CD4-positive, alpha-beta memory T cell (primary cell): ENCODE measurements at regions not wholly inside any gene's neighbourhood (a gene's known extent, or its start where the extent isn't known, plus 50 kb on each side); places are given as distances from the start of the nearest gene placed in this dataset.

Experiments
- CTCF ChIA-PET: fragments of 350-600 bp; sonication (Branson Sonifier 250); formaldehyde crosslinking; loops from one replicate; lab custom pipeline; 2021; ENCODE audit warnings: inconsistent platforms; ENCODE audit not compliant: partially characterized antibody; lab: Charles Lee
- POLR2A ChIA-PET: fragments of 350-600 bp; sonication (Branson Sonifier 250); formaldehyde crosslinking; loops from one replicate; lab custom pipeline; 2021; ENCODE audit not compliant: partially characterized antibody; lab: Charles Lee
- DNase-seq, 5 donors: peaks; one replicate each; pipeline versions ENCODE4 v3.0.0 to v3.0.0-alpha.2; 2020 to 2022; ENCODE audit warnings: mixed read lengths in 1 of 5
- H3K27ac ChIP-seq: one replicate; pipeline ENCODE4 v1.7.0; 2013; ENCODE audit warnings: low read depth, low read length
- H3K27me3 ChIP-seq: 2 replicates; pipeline ENCODE4 v1.7.0; 2013; ENCODE audit warnings: mild to moderate bottlenecking, low read length, moderate library complexity; ENCODE audit not compliant: insufficient read depth
- H3K36me3 ChIP-seq: 2 replicates; pipeline ENCODE4 v1.7.0; 2013; ENCODE audit warnings: mild to moderate bottlenecking, low read length, moderate library complexity; ENCODE audit not compliant: insufficient read depth
- H3K4me1 ChIP-seq: 2 replicates; pipeline ENCODE4 v1.7.0; 2013; ENCODE audit warnings: mild to moderate bottlenecking, low read length, moderate library complexity; ENCODE audit not compliant: insufficient read depth
- H3K4me3 ChIP-seq, 2 donors: one replicate each; pipeline ENCODE4 v1.7.0; 2013; ENCODE audit warnings: low read length in 2 of 2, mild to moderate bottlenecking in 1 of 2
- H3K9me3 ChIP-seq, 2 donors: one replicate each; pipeline ENCODE4 v1.7.0; 2013; ENCODE audit warnings: low read length in 2 of 2, control low read depth in 1 of 2; ENCODE audit not compliant: control insufficient read depth in 1 of 2
- H3K27ac Mint-ChIP-seq, 7 donors: one replicate each; pipeline ENCODE4 v1.8.0; 2020 to 2021; ENCODE audit warnings: mixed read lengths in 7 of 7, mild to moderate bottlenecking in 6 of 7, inconsistent platforms in 3 of 7, moderate library complexity in 3 of 7
- H3K27me3 Mint-ChIP-seq, 2 donors: one replicate each; pipeline ENCODE4 v1.8.0; 2020 to 2021; ENCODE audit warnings: mixed read lengths in 2 of 2
- H3K36me3 Mint-ChIP-seq, 2 donors: one replicate each; pipeline ENCODE4 v1.8.0; 2020 to 2021; ENCODE audit warnings: mixed read lengths in 2 of 2, inconsistent platforms in 1 of 2, mild to moderate bottlenecking in 1 of 2
- H3K4me1 Mint-ChIP-seq, 4 donors: one replicate each; pipeline ENCODE4 v1.8.0; 2020 to 2021; ENCODE audit warnings: mixed read lengths in 4 of 4, mild to moderate bottlenecking in 1 of 4
- H3K4me3 Mint-ChIP-seq, 8 donors: one replicate each; pipeline ENCODE4 v1.8.0; 2020 to 2021; ENCODE audit warnings: mixed read lengths in 8 of 8, mild to moderate bottlenecking in 7 of 8, moderate library complexity in 6 of 8, inconsistent platforms in 3 of 8
- H3K9me3 Mint-ChIP-seq, 8 donors: one replicate each; pipeline ENCODE4 v1.8.0; 2020 to 2021; ENCODE audit warnings: mixed read lengths in 8 of 8, mild to moderate bottlenecking in 5 of 8, inconsistent platforms in 3 of 8, moderate library complexity in 1 of 8
- intact Hi-C: fragments of 100-400 bp; cut with micrococcal nuclease; formaldehyde crosslinking; loops from one replicate; pipeline ENCODE4 v1.15.1; 2023

DNA sequence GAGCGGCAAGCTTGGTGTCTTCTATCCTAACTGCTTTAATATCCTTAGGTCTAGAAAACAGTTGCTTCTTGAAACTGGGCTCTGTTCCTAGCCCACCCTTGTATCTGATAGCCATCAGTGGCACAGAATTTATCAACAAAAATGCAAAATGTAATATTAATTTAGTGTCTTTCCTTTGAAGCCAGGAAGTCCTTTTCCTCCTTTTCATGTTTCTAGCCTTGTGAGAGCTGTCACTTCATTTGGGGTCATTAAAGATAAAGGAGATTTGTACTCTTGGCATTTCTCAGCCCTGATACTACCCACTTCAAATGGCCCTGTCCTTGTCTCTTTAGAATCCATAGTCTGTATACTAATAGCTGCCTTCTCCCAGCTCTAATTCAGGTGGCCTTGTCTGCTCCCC, 111.0 kb downstream of the GAS1 start:
- H3K36me3 Mint-ChIP-seq, result no peaks in the 10 kb centered on the region
- no peak for DNase-seq
- H3K27me3 Mint-ChIP-seq, result peaks cover 4 to 8% of the 10 kb centered on the region in 2 donors
- CTCF ChIA-PET, result no interaction called here
- Histone ChIP-seq H3K4me3 (no peak overlapping the region), H3K27me3 (no peaks in the 10 kb centered on the region), H3K9me3 (no peaks in the 10 kb centered on the region), H3K27ac (no peak overlapping the region), H3K4me1 (no peaks in the 10 kb centered on the region), H3K36me3 (no peaks in the 10 kb centered on the region)
- intact Hi-C loops, result no loop called here
- no peaks in the 10 kb centered on the region for H3K4me1 Mint-ChIP-seq
- H3K27ac Mint-ChIP-seq, result no peak overlapping the region
- H3K9me3 Mint-ChIP-seq, result no peaks in the 10 kb centered on the region
- no peak overlapping the region for H3K4me3 Mint-ChIP-seq
- POLR2A ChIA-PET, result no interaction called here

DNA sequence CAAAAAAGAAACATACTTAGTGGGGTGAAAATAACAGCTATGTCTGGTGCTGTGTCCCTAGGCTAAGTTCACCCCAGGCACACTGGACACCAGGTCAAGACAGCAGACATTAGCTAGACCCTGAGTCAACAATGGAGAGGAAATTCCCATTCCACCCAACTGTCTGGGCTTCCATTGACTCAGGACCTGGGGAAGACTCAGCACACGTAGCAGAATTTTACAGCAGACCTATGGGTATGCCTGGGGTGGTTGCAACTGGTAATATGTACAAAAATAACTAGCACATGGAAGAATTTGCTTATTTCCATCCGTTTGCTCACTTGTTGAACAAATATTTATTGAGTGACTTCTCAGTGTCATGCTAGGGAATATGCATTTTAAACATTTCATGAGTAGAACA, 117.0 kb downstream of the GAS1 start:
- Histone ChIP-seq H3K4me3 (no peak overlapping the region), H3K9me3 (no peaks in the 10 kb centered on the region), H3K36me3 (no peaks in the 10 kb centered on the region), H3K27me3 (no peaks in the 10 kb centered on the region), H3K27ac (no peak overlapping the region), H3K4me1 (no peaks in the 10 kb centered on the region)
- no peaks in the 10 kb centered on the region for H3K36me3 Mint-ChIP-seq
- peaks cover 0 to 5% (median under 1%) of the 10 kb centered on the region in 8 donors for H3K9me3 Mint-ChIP-seq
- no peaks in the 10 kb centered on the region for H3K4me1 Mint-ChIP-seq
- POLR2A ChIA-PET, result no interaction called here
- H3K27ac Mint-ChIP-seq, result no peak overlapping the region
- no peak overlapping the region for H3K4me3 Mint-ChIP-seq
- no peak for DNase-seq
- H3K27me3 Mint-ChIP-seq, result peaks cover 1 to 3% of the 10 kb centered on the region in 2 donors
- CTCF ChIA-PET, result no interaction called here
- intact Hi-C loops, result no loop called here

- H3K4me1 Mint-ChIP-seq, result no peaks in the 10 kb centered on the region
- H3K4me3 ChIP-seq, result no peak overlapping the region
- no peak overlapping the region for H3K4me3 Mint-ChIP-seq
- no peaks in the 10 kb centered on the region for H3K27me3 ChIP-seq
- no peaks in the 10 kb centered on the region for H3K9me3 ChIP-seq
- H3K36me3 Mint-ChIP-seq, result no peaks in the 10 kb centered on the region
- ChIA-PET CTCF (no interaction called here), POLR2A (no interaction called here)
- intact Hi-C loops, result no loop called here
- H3K27ac Mint-ChIP-seq, result no peak overlapping the region
- no peak overlapping the region for H3K27ac ChIP-seq
- no peaks in the 10 kb centered on the region for H3K36me3 ChIP-seq
- DNase-seq, result no peak
- H3K27me3 Mint-ChIP-seq, result peaks cover 0 to 1% of the 10 kb centered on the region in 2 donors
- H3K4me1 ChIP-seq, result no peaks in the 10 kb centered on the region
- peaks cover 0 to 6% (median under 1%) of the 10 kb centered on the region in 8 donors for H3K9me3 Mint-ChIP-seq
These were observed 117.7 kb downstream of the GAS1 start for GRCh38 chr9:86829496-86830046.

GRCh38 chr9:86828631-86829030, 118.7 kb downstream of the GAS1 start:
- H3K4me3 ChIP-seq, result no peak overlapping the region
- peaks cover 0 to 1% of the 10 kb centered on the region in 2 donors for H3K27me3 Mint-ChIP-seq
- no peaks in the 10 kb centered on the region for H3K4me1 Mint-ChIP-seq
- H3K27me3 ChIP-seq, result no peaks in the 10 kb centered on the region
- no peak overlapping the region for H3K27ac Mint-ChIP-seq
- H3K36me3 Mint-ChIP-seq, result no peaks in the 10 kb centered on the region
- DNase-seq, result no peak
- H3K4me1 ChIP-seq, result no peaks in the 10 kb centered on the region
- H3K9me3 Mint-ChIP-seq, result peaks cover 0 to 6% (median under 1%) of the 10 kb centered on the region in 8 donors
- H3K4me3 Mint-ChIP-seq, result no peak overlapping the region
- ChIA-PET POLR2A (no interaction called here), CTCF (no interaction called here)
- H3K9me3 ChIP-seq, result no peaks in the 10 kb centered on the region
- intact Hi-C loops, result no loop called here
- H3K36me3 ChIP-seq, result no peaks in the 10 kb centered on the region
- no peak overlapping the region for H3K27ac ChIP-seq

DNA sequence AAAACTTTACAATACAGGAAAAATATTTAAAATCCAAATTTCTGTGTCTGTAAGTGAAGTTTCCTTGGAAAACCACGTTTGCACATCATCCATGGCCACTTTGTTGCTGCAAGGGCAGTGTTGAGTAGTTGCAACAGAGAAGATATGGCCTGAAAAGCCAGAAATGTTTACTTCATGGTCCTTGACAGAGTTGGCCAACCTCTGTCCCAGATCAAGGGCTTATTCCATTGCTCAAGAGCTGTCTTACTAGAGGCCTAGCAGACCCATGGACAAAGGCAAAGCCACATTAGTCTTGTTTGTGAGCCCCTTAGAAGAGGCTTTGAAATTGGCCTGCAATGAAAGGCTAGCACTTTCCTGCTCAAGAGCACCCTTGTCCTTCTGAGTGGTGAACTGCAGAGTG, 119.4 kb downstream of the GAS1 start:
- intact Hi-C loops, result no loop called here
- H3K36me3 Mint-ChIP-seq, result no peaks in the 10 kb centered on the region
- no peak overlapping the region for H3K27ac ChIP-seq
- no peaks in the 10 kb centered on the region for H3K9me3 ChIP-seq
- peaks cover 0 to 1% of the 10 kb centered on the region in 2 donors for H3K27me3 Mint-ChIP-seq
- no peak for DNase-seq
- H3K4me3 Mint-ChIP-seq, result no peak overlapping the region
- ChIA-PET CTCF (no interaction called here), POLR2A (no interaction called here)
- no peaks in the 10 kb centered on the region for H3K4me1 ChIP-seq
- no peak overlapping the region for H3K27ac Mint-ChIP-seq
- H3K27me3 ChIP-seq, result no peaks in the 10 kb centered on the region
- H3K4me1 Mint-ChIP-seq, result no peaks in the 10 kb centered on the region
- peaks cover 0 to 6% (median under 1%) of the 10 kb centered on the region in 8 donors for H3K9me3 Mint-ChIP-seq
- H3K36me3 ChIP-seq, result no peaks in the 10 kb centered on the region
- H3K4me3 ChIP-seq, result no peak overlapping the region

- H3K27me3 Mint-ChIP-seq, result peaks cover 1 to 3% of the 10 kb centered on the region in 2 donors
- Histone ChIP-seq H3K4me1 (no peaks in the 10 kb centered on the region), H3K27me3 (no peaks in the 10 kb centered on the region), H3K4me3 (no peak overlapping the region), H3K27ac (no peak overlapping the region), H3K9me3 (no peaks in the 10 kb centered on the region), H3K36me3 (no peaks in the 10 kb centered on the region)
- no peaks in the 10 kb centered on the region for H3K36me3 Mint-ChIP-seq
- ChIA-PET POLR2A (no interaction called here), CTCF (no interaction called here)
- no peak overlapping the region for H3K27ac Mint-ChIP-seq
- H3K9me3 Mint-ChIP-seq, result peaks cover 0 to 10% (median under 1%) of the 10 kb centered on the region in 8 donors
- DNase-seq, result no peak
- H3K4me1 Mint-ChIP-seq, result no peaks in the 10 kb centered on the region
- no peak overlapping the region for H3K4me3 Mint-ChIP-seq
- intact Hi-C loops, result no loop called here
These were observed 122.0 kb downstream of the GAS1 start for GRCh38 chr9:86825299-86825698.

DNA sequence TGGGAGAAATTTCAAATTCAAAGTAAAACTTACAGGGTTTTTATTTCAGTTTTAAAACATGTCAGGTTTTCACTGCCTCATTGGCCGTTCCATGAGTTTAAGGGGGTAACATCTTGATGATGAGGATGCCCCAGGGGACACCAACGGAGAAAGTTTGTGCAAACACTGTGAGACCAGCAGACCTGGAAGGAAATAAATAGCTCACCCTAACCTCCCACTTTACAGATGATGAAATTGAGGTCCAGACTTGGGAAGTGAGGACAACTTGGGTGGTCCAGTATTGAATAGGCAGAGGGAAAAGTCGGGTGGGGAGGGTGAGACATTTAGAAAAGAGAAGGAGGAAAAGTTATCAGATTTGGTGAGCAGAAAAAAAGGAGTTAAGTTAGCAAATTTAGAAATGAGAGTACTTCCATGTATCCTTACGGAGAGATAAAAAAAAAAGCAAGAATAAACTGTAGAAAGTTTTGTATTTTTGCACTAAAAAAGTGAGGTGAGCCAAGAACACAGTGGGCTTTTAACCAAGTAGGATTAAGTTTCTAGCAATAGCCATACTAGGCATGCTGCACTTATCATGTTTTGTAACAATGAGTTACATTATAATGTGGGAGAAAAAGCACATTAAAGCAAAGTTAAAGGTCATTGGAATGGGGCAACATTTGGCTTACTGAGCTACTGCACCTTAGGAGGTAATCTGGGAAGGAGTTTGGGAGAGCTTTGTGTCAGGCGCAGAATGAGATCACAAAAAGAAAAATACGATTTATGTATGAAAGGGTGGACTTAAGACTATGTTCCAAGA, 125.1 kb downstream of the GAS1 start:
- Mint-ChIP-seq H3K36me3 (no peaks in the 10 kb centered on the region), H3K27me3 (peaks cover 1% of the 10 kb centered on the region in 2 donors), H3K4me3 (no peak overlapping the region), H3K27ac (no peak overlapping the region), H3K9me3 (peaks cover 0 to 10% (median under 1%) of the 10 kb centered on the region in 8 donors), H3K4me1 (no peaks in the 10 kb centered on the region)
- ChIA-PET POLR2A (no interaction called here), CTCF (no interaction called here)
- Histone ChIP-seq H3K27me3 (no peaks in the 10 kb centered on the region), H3K9me3 (no peaks in the 10 kb centered on the region), H3K36me3 (no peaks in the 10 kb centered on the region), H3K4me1 (no peaks in the 10 kb centered on the region), H3K4me3 (no peak overlapping the region), H3K27ac (no peak overlapping the region)
- intact Hi-C loops, result no loop called here
- DNase-seq, result no peak
